ENCODE measurements at regions not wholly inside any gene's neighbourhood (a gene's known extent, or its start where the extent isn't known, plus 50 kb on each side); places are given as distances from the start of the nearest gene placed in this dataset.

GRCh38 chr3:106748472-106749262 is 628.6 kb upstream of the CCDC54 start:
- ATAC-seq (no peak), DNase-seq (no peak)
- no peaks in the 10 kb centered on the region for H3K9me3 ChIP-seq
- in situ Hi-C loops (cut with MboI; ENCODE audit: low sequenced_read_pairs in 4 of 4) (no loop called here), intact Hi-C loops (cut with DNase I; ENCODE audit: low total_unique reads) (no loop called here)
- TF ChIP-seq CTCF (IDR thresholded peaks at IDR 0.05 in 4 of 5, conservative IDR thresholded peaks at IDR 0.05 in 1 of 5) (no peak), POLR2A (IDR thresholded peaks at IDR 0.05) (no peak)
- no peaks in the 10 kb centered on the region for H3K36me3 ChIP-seq
- no peaks in the 10 kb centered on the region for H3K4me1 ChIP-seq
- no peaks in the 10 kb centered on the region for H3K27me3 ChIP-seq
- no peak overlapping the region for H3K27ac ChIP-seq
- H3K4me3 ChIP-seq: no peak overlapping the region

GRCh38 chr3:106750092-106750491 is 627.1 kb upstream of the CCDC54 start:
- no peaks in the 10 kb centered on the region for H3K27me3 ChIP-seq
- no peak for ATAC-seq
- in situ Hi-C loops (cut with MboI; ENCODE audit: low sequenced_read_pairs in 4 of 4): no loop called here
- no peak overlapping the region for H3K4me3 ChIP-seq
- TF ChIP-seq POLR2A (IDR thresholded peaks at IDR 0.05) (no peak), CTCF (IDR thresholded peaks at IDR 0.05 in 4 of 5, conservative IDR thresholded peaks at IDR 0.05 in 1 of 5) (no peak)
- no peak for DNase-seq
- no peak overlapping the region for H3K27ac ChIP-seq
- H3K36me3 ChIP-seq: no peaks in the 10 kb centered on the region
- intact Hi-C loops (cut with DNase I; ENCODE audit: low total_unique reads): no loop called here
- H3K4me1 ChIP-seq: no peaks in the 10 kb centered on the region
- H3K9me3 ChIP-seq: peaks cover 0 to 6% (median 0%) of the 10 kb centered on the region in 3 donors

- DNase-seq: no peak
- H3K9me3 ChIP-seq: peaks cover 0 to 9% (median 0%) of the 10 kb centered on the region in 3 donors
- intact Hi-C loops (cut with DNase I; ENCODE audit: low total_unique reads) (no loop called here), in situ Hi-C loops (cut with MboI; ENCODE audit: low sequenced_read_pairs in 4 of 4) (no loop called here)
- no peaks in the 10 kb centered on the region for H3K27me3 ChIP-seq
- no peak for ATAC-seq
- H3K4me1 ChIP-seq: no peaks in the 10 kb centered on the region
- TF ChIP-seq POLR2A (IDR thresholded peaks at IDR 0.05) (no peak), CTCF (IDR thresholded peaks at IDR 0.05 in 4 of 5, conservative IDR thresholded peaks at IDR 0.05 in 1 of 5) (no peak)
- no peak overlapping the region for H3K4me3 ChIP-seq
- H3K27ac ChIP-seq: no peak overlapping the region
- no peaks in the 10 kb centered on the region for H3K36me3 ChIP-seq
Observed at GRCh38 chr3:106755336-106755735, 621.9 kb upstream of the CCDC54 start.

- Histone ChIP-seq H3K27ac (no peak overlapping the region), H3K27me3 (no peaks in the 10 kb centered on the region), H3K9me3 (peaks cover 0 to 9% (median 0%) of the 10 kb centered on the region in 3 donors), H3K4me3 (no peak overlapping the region), H3K4me1 (no peaks in the 10 kb centered on the region), H3K36me3 (no peaks in the 10 kb centered on the region)
- DNase-seq: no peak
- in situ Hi-C loops (cut with MboI; ENCODE audit: low sequenced_read_pairs in 4 of 4): no loop called here
- no peak for TF ChIP-seq CTCF (IDR thresholded peaks at IDR 0.05 in 4 of 5, conservative IDR thresholded peaks at IDR 0.05 in 1 of 5)
- TF ChIP-seq POLR2A (IDR thresholded peaks at IDR 0.05): no peak
- intact Hi-C loops (cut with DNase I; ENCODE audit: low total_unique reads): no loop called here
- ATAC-seq: no peak
Observed at GRCh38 chr3:106756901-106757300, 620.3 kb upstream of the CCDC54 start.
